Tibial nerve (tissue), 4 donors: ENCODE measurements at regions not wholly inside any gene's neighbourhood (a gene's known extent, or its start where the extent isn't known, plus 50 kb on each side); places are given as distances from the start of the nearest gene placed in this dataset. TPM values are rescaled to one million over a fixed set of nuclear protein-coding genes. Genes with fewer than 3 reads are reported as not detected.

Experiments used
- DNase-seq, 2 donors: peaks; one replicate each; pipeline ENCODE4 v3.0.0-alpha.2; 2019; ENCODE audit warnings: low spot score in 2 of 2
- H3K27ac ChIP-seq, 4 donors: fragments of 200-600 bp; sonication (generic) in 3 of 4; one replicate each; pipeline ENCODE4 v1.5.1; 2017 to 2019; ENCODE audit warnings: mild to moderate bottlenecking in 1 of 4
- H3K27me3 ChIP-seq, 2 donors: fragments of 200-600 bp; sonication (generic) in 1 of 2; one replicate each; pipeline versions ENCODE4 v1.5.1 to v1.6.0; 2017 to 2019
- H3K36me3 ChIP-seq, 3 donors: fragments of 200-600 bp; sonication (generic); one replicate each; pipeline ENCODE4 v1.5.1; 2018 to 2019
- H3K4me1 ChIP-seq, 4 donors: fragments of 200-600 bp; sonication (generic) in 3 of 4; one replicate each; pipeline ENCODE4 v1.5.1; 2017 to 2019
- H3K4me3 ChIP-seq, 4 donors: fragments of 200-600 bp; sonication (generic) in 3 of 4; one replicate each; pipeline ENCODE4 v1.5.1; 2017 to 2019; ENCODE audit warnings: mild to moderate bottlenecking in 1 of 4, moderate library complexity in 1 of 4
- H3K9me3 ChIP-seq, 4 donors: fragments of 200-600 bp; sonication (generic) in 3 of 4; one replicate each; pipeline ENCODE4 v1.5.1; 2017 to 2019
- CTCF ChIP-seq, 5 experiments: fragments of 200-600 bp in 3 of 5; fragments of 450-650 bp in 2 of 5; sonication (generic) in 3 of 5; IDR thresholded peaks; one replicate each; pipeline ENCODE4 v1.5.1; 2016 to 2019; ENCODE audit warnings: antibody characterized with exemption in 5 of 5, mild to moderate bottlenecking in 3 of 5, moderate library complexity in 2 of 5
- EP300 ChIP-seq, 2 donors: sonication (generic); formaldehyde crosslinking; IDR thresholded peaks; one replicate each; pipeline ENCODE4 v1.6.1; 2017; ENCODE audit warnings: antibody characterized with exemption in 2 of 2, mild to moderate bottlenecking in 1 of 2
- POLR2A ChIP-seq, 2 donors: fragments of 450-650 bp; IDR thresholded peaks; one replicate each; pipeline ENCODE4 v1.6.1; 2017; ENCODE audit warnings: antibody characterized with exemption in 2 of 2, mild to moderate bottlenecking in 2 of 2, moderate library complexity in 2 of 2
- WGBS, 2 donors: methylation state at CpG; one replicate each; pipeline ENCODE4 v1.1.5; 2018; 5-methylcytosine and 5-hydroxymethylcytosine counted together
- small RNA-seq: library from RNA; depleted of rRNA; stranded (forward); fragments of <200 nt; gene quantifications from one replicate; pipeline ENCODE3, GENCODE V24; 2016

GRCh38 chr3:168154089-168154488 lies 58.4 kb upstream of the GOLIM4 start:
- H3K9me3 ChIP-seq = peaks cover 0 to 21% (median 2%) of the 10 kb centered on the region in 4 donors
- DNase-seq = no peak
- H3K4me3 ChIP-seq = no peak overlapping the region
- 61 to 81% methylated on average over 2 of the region's 2 CpGs for WGBS, 2 donors
- H3K36me3 ChIP-seq = no peaks in the 10 kb centered on the region
- H3K27ac ChIP-seq = no peak overlapping the region
- H3K4me1 ChIP-seq = no peaks in the 10 kb centered on the region
- TF ChIP-seq POLR2A (IDR thresholded peaks at IDR 0.05) (no peak), EP300 (IDR thresholded peaks at IDR 0.05) (no peak), CTCF (IDR thresholded peaks at IDR 0.05) (no peak)
- H3K27me3 ChIP-seq = no peaks in the 10 kb centered on the region

GRCh38 chr3:168152149-168152548 lies 56.4 kb upstream of the GOLIM4 start:
- 97 to 100% methylated on average over 1 of the region's 1 CpG for WGBS, 2 donors
- Histone ChIP-seq H3K36me3 (no peaks in the 10 kb centered on the region), H3K27me3 (no peaks in the 10 kb centered on the region), H3K27ac (no peak overlapping the region), H3K4me3 (no peak overlapping the region), H3K4me1 (no peaks in the 10 kb centered on the region), H3K9me3 (peaks cover 0 to 21% (median 3%) of the 10 kb centered on the region in 4 donors)
- TF ChIP-seq POLR2A (IDR thresholded peaks at IDR 0.05) = no peak
- no peak for DNase-seq

Small RNAs in the stretch of these regions (small RNA-seq; reads per million reads assigned to genes)
- gene MIR551B = 0.38 reads per million
- gene RNU2-20P = not detected
